Immature natural killer cell (primary cell): ENCODE measurements at regions not wholly inside any gene's neighbourhood (a gene's known extent, or its start where the extent isn't known, plus 50 kb on each side); places are given as distances from the start of the nearest gene placed in this dataset.
"Not testable (repeated sequence)": the region's sequence is repeated elsewhere in the genome, so short reads cannot be mapped to it uniquely, and the experiment has no call there.

Experiments
- DNase-seq, 3 donors: peaks; one replicate each; pipeline ENCODE4 v3.0.0; 2022; ENCODE audit warnings: mixed read lengths in 1 of 3
- H3K27ac Mint-ChIP-seq, 6 donors: one replicate each; pipeline ENCODE4 v1.8.0; 2020; ENCODE audit warnings: mixed read lengths in 6 of 6, mild to moderate bottlenecking in 5 of 6, inconsistent platforms in 4 of 6, moderate library complexity in 3 of 6
- H3K27me3 Mint-ChIP-seq, 3 donors: one replicate each; pipeline ENCODE4 v1.8.0; 2020 to 2021; ENCODE audit warnings: low read depth in 3 of 3, mild to moderate bottlenecking in 3 of 3, mixed read lengths in 3 of 3, moderate library complexity in 3 of 3, inconsistent platforms in 1 of 3
- H3K36me3 Mint-ChIP-seq, 3 donors: one replicate each; pipeline ENCODE4 v1.8.0; 2020; ENCODE audit warnings: mixed read lengths in 3 of 3, inconsistent platforms in 2 of 3, mild to moderate bottlenecking in 2 of 3
- H3K4me1 Mint-ChIP-seq, 2 donors: one replicate each; pipeline ENCODE4 v1.8.0; 2020; ENCODE audit warnings: inconsistent platforms in 2 of 2, mild to moderate bottlenecking in 2 of 2, mixed read lengths in 2 of 2, moderate library complexity in 1 of 2
- H3K4me3 Mint-ChIP-seq, 5 donors: one replicate each; pipeline ENCODE4 v1.8.0; 2020; ENCODE audit warnings: mild to moderate bottlenecking in 5 of 5, mixed read lengths in 5 of 5, inconsistent platforms in 3 of 5, moderate library complexity in 3 of 5
- H3K9me3 Mint-ChIP-seq, 6 donors: one replicate each; pipeline ENCODE4 v1.8.0; 2020; ENCODE audit warnings: mild to moderate bottlenecking in 6 of 6, mixed read lengths in 6 of 6, inconsistent platforms in 4 of 6, moderate library complexity in 3 of 6

- Mint-ChIP-seq H3K36me3 (no peaks in the 10 kb centered on the region), H3K27ac (no peak overlapping the region)
Observed at GRCh38 chr18:54662986-54663385, 71.9 kb downstream of the DYNAP start.

DNA sequence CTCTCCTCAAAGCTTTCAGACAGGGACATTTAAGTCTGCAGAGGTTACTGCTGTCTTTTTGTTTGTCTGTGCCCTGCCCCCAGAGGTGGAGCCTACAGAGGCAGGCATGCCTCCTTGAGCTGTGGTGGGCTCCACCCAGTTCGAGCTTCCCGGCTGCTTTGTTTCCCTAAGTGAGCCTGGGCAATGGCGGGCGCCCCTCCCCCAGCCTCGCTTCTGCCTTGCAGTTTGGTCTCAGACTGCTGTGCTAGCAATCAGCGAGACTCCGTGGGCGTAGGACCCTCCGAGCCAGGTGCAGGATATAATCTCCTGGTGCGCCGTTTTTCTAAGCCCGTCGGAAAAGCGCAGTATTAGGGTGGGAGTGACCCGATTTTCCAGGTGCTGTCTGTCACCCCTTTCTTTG lies 78.7 kb downstream of the DYNAP start:
- not testable (repeated sequence) for H3K4me3 Mint-ChIP-seq, H3K4me1 Mint-ChIP-seq, H3K27me3 Mint-ChIP-seq, H3K27ac Mint-ChIP-seq, H3K36me3 Mint-ChIP-seq, H3K9me3 Mint-ChIP-seq, DNase-seq

More at GRCh38 chr18:54662986-54663385, 71.9 kb downstream of the DYNAP start:
- H3K27me3 Mint-ChIP-seq = peaks cover 0 to 8% (median 0%) of the 10 kb centered on the region in 3 donors
- H3K9me3 Mint-ChIP-seq = peaks cover 0 to 2% (median 0%) of the 10 kb centered on the region in 6 donors
- H3K4me1 Mint-ChIP-seq = no peaks in the 10 kb centered on the region
- no peak overlapping the region for H3K4me3 Mint-ChIP-seq
- no peak for DNase-seq

DNA sequence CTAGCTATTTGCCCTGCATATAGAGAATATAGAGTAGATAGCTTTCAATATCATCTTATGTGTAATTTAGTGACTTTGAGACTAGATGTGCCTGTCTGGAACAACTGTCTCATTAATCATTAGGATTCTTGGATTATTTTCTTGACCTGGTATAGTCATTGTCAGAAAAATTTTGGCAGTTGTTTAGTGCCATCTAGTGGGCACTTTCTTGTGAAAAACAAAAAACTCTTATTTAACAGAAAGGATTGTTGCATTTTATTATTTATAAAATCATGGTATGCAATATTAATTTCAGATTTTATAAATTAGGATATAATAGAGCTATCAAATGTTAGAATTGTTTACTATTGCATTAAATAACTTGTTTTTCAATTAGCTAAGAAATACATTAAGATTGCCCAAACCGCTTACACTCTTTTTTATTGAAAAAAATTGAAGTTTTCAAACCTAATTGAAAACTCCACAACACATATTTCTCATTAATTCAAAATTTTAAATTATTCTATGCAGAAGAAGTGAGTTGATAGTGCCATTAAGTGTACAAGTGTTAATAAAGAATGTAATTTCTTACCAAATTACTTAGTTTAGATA lies 80.3 kb downstream of the DYNAP start:
- peak in 2 of 3 donors; percentile 16 to 23 for DNase-seq
- peaks cover 0 to 9% (median 5%) of the 10 kb centered on the region in 3 donors for H3K27me3 Mint-ChIP-seq
- no peak overlapping the region for H3K27ac Mint-ChIP-seq
- no peaks in the 10 kb centered on the region for H3K36me3 Mint-ChIP-seq
- no peaks in the 10 kb centered on the region for H3K4me1 Mint-ChIP-seq
- H3K9me3 Mint-ChIP-seq = peaks cover 0 to 2% (median 0%) of the 10 kb centered on the region in 6 donors
- no peak overlapping the region for H3K4me3 Mint-ChIP-seq

DNA sequence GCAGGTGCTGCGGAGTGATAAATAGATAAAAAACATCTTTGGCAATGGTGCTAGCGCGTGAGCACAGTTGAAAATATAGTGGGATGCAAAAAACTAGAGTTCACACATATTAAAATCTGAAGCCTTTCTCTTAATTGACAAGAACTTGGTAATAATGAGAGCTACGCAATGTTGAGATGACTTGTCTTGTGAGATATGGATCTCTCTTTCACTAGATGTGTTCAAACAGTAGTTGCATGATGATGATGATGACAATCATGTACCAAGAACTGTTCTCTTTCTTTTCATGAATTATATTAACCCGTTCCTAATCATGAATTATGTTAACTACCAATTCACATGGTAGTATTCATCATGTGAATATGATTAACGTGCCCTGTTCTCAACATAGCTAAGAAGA lies 81.1 kb downstream of the DYNAP start:
- no peak overlapping the region for H3K4me3 Mint-ChIP-seq
- H3K27ac Mint-ChIP-seq = no peak overlapping the region
- no peaks in the 10 kb centered on the region for H3K36me3 Mint-ChIP-seq
- DNase-seq = no peak
- H3K4me1 Mint-ChIP-seq = no peaks in the 10 kb centered on the region
- H3K27me3 Mint-ChIP-seq = peaks cover 0 to 9% (median 5%) of the 10 kb centered on the region in 3 donors
- peaks cover 0 to 2% (median 0%) of the 10 kb centered on the region in 6 donors for H3K9me3 Mint-ChIP-seq

GRCh38 chr18:54672846-54673475 lies 81.9 kb downstream of the DYNAP start:
- H3K27me3 Mint-ChIP-seq = peaks cover 0 to 7% (median 5%) of the 10 kb centered on the region in 3 donors
- no peak overlapping the region for H3K4me3 Mint-ChIP-seq
- peak overlapping the region in 1 of 6 donors; percentile 52 for H3K27ac Mint-ChIP-seq
- H3K4me1 Mint-ChIP-seq = no peaks in the 10 kb centered on the region
- no peak for DNase-seq
- H3K36me3 Mint-ChIP-seq = no peaks in the 10 kb centered on the region
- H3K9me3 Mint-ChIP-seq = peaks cover 0 to 2% (median 0%) of the 10 kb centered on the region in 6 donors

- Mint-ChIP-seq H3K9me3 (no peaks in the 10 kb centered on the region), H3K4me1 (no peaks in the 10 kb centered on the region), H3K36me3 (no peaks in the 10 kb centered on the region), H3K27me3 (peaks cover 0 to 5% (median 5%) of the 10 kb centered on the region in 3 donors), H3K27ac (no peak overlapping the region), H3K4me3 (no peak overlapping the region)
- DNase-seq = no peak
Observed at GRCh38 chr18:54673936-54674335, 82.9 kb downstream of the DYNAP start.

DNA sequence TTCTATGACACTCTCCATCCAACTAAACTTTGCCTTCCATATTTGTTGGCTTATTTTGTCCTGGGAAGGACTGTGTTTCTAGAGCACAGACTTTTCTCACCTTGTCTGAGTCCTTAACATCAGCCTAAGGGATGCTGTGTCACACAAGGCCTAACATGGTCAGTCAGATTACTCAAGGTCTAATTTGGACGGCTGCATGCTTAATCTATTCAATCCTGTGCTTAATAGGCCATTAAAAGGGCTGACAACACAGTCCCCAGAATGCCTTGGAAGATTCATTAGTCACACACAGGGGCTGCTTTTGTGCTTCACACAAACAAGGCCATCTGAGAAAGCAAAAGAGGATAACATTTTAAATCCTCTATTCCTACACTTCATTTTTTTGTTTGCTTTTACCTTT lies 84.0 kb downstream of the DYNAP start:
- no peak overlapping the region for H3K27ac Mint-ChIP-seq
- DNase-seq = no peak

GRCh38 chr18:54679318-54680149 lies 88.5 kb downstream of the DYNAP start:
- Mint-ChIP-seq H3K4me1 (peaks cover 0 to 6% of the 10 kb centered on the region in 2 donors), H3K4me3 (no peak overlapping the region), H3K9me3 (no peaks in the 10 kb centered on the region), H3K36me3 (no peaks in the 10 kb centered on the region), H3K27me3 (peaks cover 0 to 4% (median 0%) of the 10 kb centered on the region in 3 donors), H3K27ac (no peak overlapping the region)
- DNase-seq = peak; percentile 27 to 48 (median 42)

More for the DNA sequence above, 84.0 kb downstream of the DYNAP start:
- Mint-ChIP-seq H3K27me3 (peaks cover 0 to 4% (median 4%) of the 10 kb centered on the region in 3 donors), H3K4me1 (peaks cover 0 to 6% of the 10 kb centered on the region in 2 donors), H3K4me3 (no peak overlapping the region), H3K36me3 (no peaks in the 10 kb centered on the region), H3K9me3 (no peaks in the 10 kb centered on the region)

GRCh38 chr18:54684784-54685183 lies 93.7 kb downstream of the DYNAP start:
- no peak overlapping the region for H3K27ac Mint-ChIP-seq
- H3K9me3 Mint-ChIP-seq = peaks cover 0 to 2% (median 0%) of the 10 kb centered on the region in 6 donors
- H3K36me3 Mint-ChIP-seq = no peaks in the 10 kb centered on the region
- H3K4me1 Mint-ChIP-seq = peaks cover 0 to 1% of the 10 kb centered on the region in 2 donors
- no peak overlapping the region for H3K4me3 Mint-ChIP-seq
- DNase-seq = no peak
- peaks cover 2 to 11% (median 2%) of the 10 kb centered on the region in 3 donors for H3K27me3 Mint-ChIP-seq

GRCh38 chr18:54689319-54689718 lies 98.3 kb downstream of the DYNAP start:
- Mint-ChIP-seq H3K27me3 (peaks cover 2 to 14% (median 2%) of the 10 kb centered on the region in 3 donors), H3K36me3 (no peaks in the 10 kb centered on the region), H3K4me3 (no peak overlapping the region), H3K27ac (no peak overlapping the region), H3K9me3 (peaks cover 0 to 2% (median 0%) of the 10 kb centered on the region in 6 donors), H3K4me1 (peaks cover 0 to 5% of the 10 kb centered on the region in 2 donors)
- DNase-seq = no peak

- peaks cover 2 to 9% (median 2%) of the 10 kb centered on the region in 3 donors for H3K27me3 Mint-ChIP-seq
- no peaks in the 10 kb centered on the region for H3K36me3 Mint-ChIP-seq
Observed at GRCh38 chr18:54690198-54690597, 99.2 kb downstream of the DYNAP start.

GRCh38 chr18:54692463-54692862 lies 101.4 kb downstream of the DYNAP start:
- Mint-ChIP-seq H3K4me3 (no peak overlapping the region), H3K4me1 (peaks cover 0 to 5% of the 10 kb centered on the region in 2 donors), H3K9me3 (peaks cover 0 to 2% (median 0%) of the 10 kb centered on the region in 6 donors), H3K27ac (no peak overlapping the region), H3K36me3 (no peaks in the 10 kb centered on the region), H3K27me3 (peaks cover 2 to 9% (median 7%) of the 10 kb centered on the region in 3 donors)
- no peak for DNase-seq

More at GRCh38 chr18:54690198-54690597, 99.2 kb downstream of the DYNAP start:
- peaks cover 0 to 2% (median 0%) of the 10 kb centered on the region in 6 donors for H3K9me3 Mint-ChIP-seq
- peaks cover 0 to 5% of the 10 kb centered on the region in 2 donors for H3K4me1 Mint-ChIP-seq
- DNase-seq = no peak
- no peak overlapping the region for H3K27ac Mint-ChIP-seq
- H3K4me3 Mint-ChIP-seq = no peak overlapping the region

- Mint-ChIP-seq H3K4me1 (peaks cover 0 to 5% of the 10 kb centered on the region in 2 donors), H3K36me3 (no peaks in the 10 kb centered on the region), H3K27me3 (peaks cover 0 to 9% (median 5%) of the 10 kb centered on the region in 3 donors), H3K27ac (no peak overlapping the region), H3K4me3 (no peak overlapping the region), H3K9me3 (no peaks in the 10 kb centered on the region)
- DNase-seq = no peak
Observed at GRCh38 chr18:54696616-54697293, 105.7 kb downstream of the DYNAP start.
